Neural crest cell (in vitro differentiated cells): ENCODE measurements at regions not wholly inside any gene's neighbourhood (a gene's known extent, or its start where the extent isn't known, plus 50 kb on each side); places are given as distances from the start of the nearest gene placed in this dataset.

ENCODE experiments used
- DNase-seq: peaks from one replicate; pipeline ENCODE4 v3.0.0; 2021; ENCODE audit warnings: low read depth, mixed read lengths, low spot score
- H3K27ac Mint-ChIP-seq: one replicate; pipeline ENCODE4 v1.8.0; 2021; ENCODE audit warnings: mild to moderate bottlenecking, mixed read lengths; ENCODE audit not compliant: unreplicated experiment
- H3K27me3 Mint-ChIP-seq: 2 replicates; pipeline ENCODE4 v1.8.0; 2021; ENCODE audit warnings: low read depth, mild to moderate bottlenecking, mixed read lengths
- H3K36me3 Mint-ChIP-seq: 2 replicates; pipeline ENCODE4 v1.8.0; 2021; ENCODE audit warnings: low read depth, mild to moderate bottlenecking, mixed read lengths
- H3K4me1 Mint-ChIP-seq: 2 replicates; pipeline ENCODE4 v1.8.0; 2021; ENCODE audit warnings: mixed read lengths
- H3K4me3 Mint-ChIP-seq: one replicate; pipeline ENCODE4 v1.8.0; 2021; ENCODE audit warnings: mild to moderate bottlenecking, mixed read lengths
- H3K9me3 Mint-ChIP-seq: 2 replicates; pipeline ENCODE4 v1.8.0; 2021; ENCODE audit warnings: mixed read lengths
- TF ChIP-seq, protein P1 (sequence below): fragments of 200-600 bp; sonication (generic); conservative IDR thresholded peaks from 2 replicates; pipeline ENCODE4 v1.5.0; 2021; ENCODE audit warnings: antibody characterized with exemption, mild to moderate bottlenecking

DNA sequence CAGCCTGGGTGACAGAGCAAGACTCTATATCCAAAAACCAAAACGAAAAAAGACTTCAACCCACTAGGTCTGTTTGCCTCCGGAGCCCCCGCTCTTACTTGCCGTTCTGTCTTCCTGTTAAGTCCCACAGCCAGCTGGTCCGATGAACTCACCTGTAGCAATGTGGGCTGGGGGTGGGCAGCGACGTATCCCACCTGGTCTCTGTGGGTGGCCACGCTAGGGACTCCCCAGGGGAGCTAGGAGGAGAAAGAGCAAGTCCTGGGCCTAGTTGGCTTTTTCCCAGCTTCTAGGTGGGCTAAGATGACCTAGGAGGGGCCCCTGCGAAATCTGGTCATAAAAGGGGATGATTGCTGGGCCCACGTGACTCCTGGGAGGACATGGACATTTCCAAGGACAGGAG, 166.0 kb upstream of the KCNG1 start:
- no peak overlapping the region for H3K4me3 Mint-ChIP-seq
- H3K9me3 Mint-ChIP-seq = no peaks in the 10 kb centered on the region
- no peak for DNase-seq
- H3K27ac Mint-ChIP-seq = no peak overlapping the region
- TF ChIP-seq, protein P1, sequence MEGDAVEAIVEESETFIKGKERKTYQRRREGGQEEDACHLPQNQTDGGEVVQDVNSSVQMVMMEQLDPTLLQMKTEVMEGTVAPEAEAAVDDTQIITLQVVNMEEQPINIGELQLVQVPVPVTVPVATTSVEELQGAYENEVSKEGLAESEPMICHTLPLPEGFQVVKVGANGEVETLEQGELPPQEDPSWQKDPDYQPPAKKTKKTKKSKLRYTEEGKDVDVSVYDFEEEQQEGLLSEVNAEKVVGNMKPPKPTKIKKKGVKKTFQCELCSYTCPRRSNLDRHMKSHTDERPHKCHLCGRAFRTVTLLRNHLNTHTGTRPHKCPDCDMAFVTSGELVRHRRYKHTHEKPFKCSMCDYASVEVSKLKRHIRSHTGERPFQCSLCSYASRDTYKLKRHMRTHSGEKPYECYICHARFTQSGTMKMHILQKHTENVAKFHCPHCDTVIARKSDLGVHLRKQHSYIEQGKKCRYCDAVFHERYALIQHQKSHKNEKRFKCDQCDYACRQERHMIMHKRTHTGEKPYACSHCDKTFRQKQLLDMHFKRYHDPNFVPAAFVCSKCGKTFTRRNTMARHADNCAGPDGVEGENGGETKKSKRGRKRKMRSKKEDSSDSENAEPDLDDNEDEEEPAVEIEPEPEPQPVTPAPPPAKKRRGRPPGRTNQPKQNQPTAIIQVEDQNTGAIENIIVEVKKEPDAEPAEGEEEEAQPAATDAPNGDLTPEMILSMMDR = no peak
- H3K27me3 Mint-ChIP-seq = no peaks in the 10 kb centered on the region
- no peaks in the 10 kb centered on the region for H3K36me3 Mint-ChIP-seq
- H3K4me1 Mint-ChIP-seq = no peaks in the 10 kb centered on the region

DNA sequence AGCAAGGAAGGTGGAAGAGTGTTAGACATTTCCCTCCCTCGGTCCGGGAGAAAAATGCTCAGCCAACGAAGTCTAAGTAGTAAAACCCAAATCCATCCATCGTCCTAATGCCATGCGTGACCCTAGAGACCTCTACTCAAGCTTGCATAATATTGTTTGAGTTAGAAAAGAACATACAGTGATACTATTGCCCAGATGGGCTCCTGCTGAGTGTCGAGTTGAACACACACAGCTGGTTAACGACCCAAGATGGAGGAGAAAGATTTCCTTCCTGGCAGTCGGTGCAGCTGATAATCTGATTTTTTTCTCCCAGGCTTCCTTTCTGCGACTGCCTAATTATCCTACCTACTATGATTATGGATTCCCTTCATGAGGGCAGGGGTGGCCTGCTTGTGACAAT, 164.4 kb upstream of the KCNG1 start:
- no peaks in the 10 kb centered on the region for H3K9me3 Mint-ChIP-seq
- no peaks in the 10 kb centered on the region for H3K36me3 Mint-ChIP-seq
- TF ChIP-seq, protein P1 = no peak
- peaks cover 16% of the 10 kb centered on the region for H3K4me1 Mint-ChIP-seq
- H3K27ac Mint-ChIP-seq = peak overlapping the region; percentile 38
- H3K27me3 Mint-ChIP-seq = no peaks in the 10 kb centered on the region
- H3K4me3 Mint-ChIP-seq = no peak overlapping the region
- DNase-seq = no peak

DNA sequence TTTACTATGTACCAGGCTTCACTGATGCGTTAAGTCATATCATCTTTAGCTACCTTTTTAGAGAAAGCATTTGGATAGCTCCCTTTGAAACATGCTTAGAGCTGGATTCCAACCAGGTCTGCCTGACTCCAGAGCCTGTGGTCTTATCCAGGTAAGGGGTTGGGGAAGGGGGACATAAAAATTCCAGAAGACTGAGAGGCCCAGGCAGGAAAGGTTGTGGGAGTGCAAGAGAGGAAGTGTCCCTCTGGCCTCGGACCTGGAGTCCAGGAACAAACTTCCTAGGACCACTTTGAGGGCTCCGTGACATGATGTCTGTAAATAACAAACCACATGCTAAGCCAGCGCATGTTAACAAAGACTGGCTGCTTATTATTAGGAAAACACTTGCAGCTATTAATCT, 163.0 kb upstream of the KCNG1 start:
- H3K27me3 Mint-ChIP-seq = no peaks in the 10 kb centered on the region
- peaks cover 16% of the 10 kb centered on the region for H3K4me1 Mint-ChIP-seq
- H3K9me3 Mint-ChIP-seq = no peaks in the 10 kb centered on the region
- no peak overlapping the region for H3K27ac Mint-ChIP-seq
- no peak overlapping the region for H3K4me3 Mint-ChIP-seq
- H3K36me3 Mint-ChIP-seq = no peaks in the 10 kb centered on the region
- DNase-seq = no peak
- TF ChIP-seq, protein P1 = no peak

DNA sequence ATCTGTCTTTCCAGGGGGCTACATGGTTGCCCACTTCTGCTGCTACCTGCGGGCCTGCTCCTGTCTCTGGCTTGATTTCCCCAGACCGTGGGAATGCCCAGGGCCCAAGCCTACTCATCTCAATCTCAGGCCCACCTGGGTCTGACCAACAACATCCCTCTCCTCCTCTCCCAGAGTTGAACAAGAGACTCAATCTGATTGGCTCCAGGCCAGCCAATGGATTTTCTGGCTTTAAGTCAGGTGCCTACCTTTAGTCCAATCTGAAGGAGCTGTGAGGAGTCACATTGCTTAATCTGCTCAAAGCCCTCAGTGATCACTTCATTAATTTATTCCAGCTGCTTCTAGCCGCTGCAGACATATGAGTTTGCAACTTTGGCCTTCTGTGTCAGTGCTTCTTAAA, 162.4 kb upstream of the KCNG1 start:
- H3K4me1 Mint-ChIP-seq = peaks cover 16% of the 10 kb centered on the region
- DNase-seq = no peak
- no peaks in the 10 kb centered on the region for H3K27me3 Mint-ChIP-seq
- no peak overlapping the region for H3K4me3 Mint-ChIP-seq
- H3K27ac Mint-ChIP-seq = no peak overlapping the region
- H3K36me3 Mint-ChIP-seq = no peaks in the 10 kb centered on the region
- no peaks in the 10 kb centered on the region for H3K9me3 Mint-ChIP-seq
- TF ChIP-seq, protein P1 = no peak

DNA sequence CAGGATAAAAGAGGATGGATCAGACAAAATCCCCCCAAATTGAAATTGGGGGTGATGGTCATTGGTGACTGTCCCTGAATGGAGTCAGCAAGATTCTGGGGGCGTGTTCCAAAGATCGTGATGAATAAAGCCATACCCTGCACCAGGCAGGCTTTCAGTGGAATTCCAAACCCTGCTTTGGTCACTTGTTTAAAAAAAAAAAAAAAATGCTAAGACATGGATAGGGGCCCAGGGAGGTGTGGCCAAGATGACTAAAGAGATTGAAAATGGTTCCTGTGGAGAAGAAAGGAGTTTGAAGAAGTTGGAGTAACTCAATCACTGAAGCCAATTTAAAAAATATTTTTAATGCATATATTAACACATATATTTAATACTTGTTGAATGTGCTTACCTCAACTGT, 161.4 kb upstream of the KCNG1 start:
- Mint-ChIP-seq H3K27me3 (no peaks in the 10 kb centered on the region), H3K4me1 (peaks cover 16% of the 10 kb centered on the region), H3K4me3 (no peak overlapping the region), H3K9me3 (no peaks in the 10 kb centered on the region), H3K27ac (no peak overlapping the region), H3K36me3 (no peaks in the 10 kb centered on the region)
- TF ChIP-seq, protein P1 = no peak
- DNase-seq = no peak

DNA sequence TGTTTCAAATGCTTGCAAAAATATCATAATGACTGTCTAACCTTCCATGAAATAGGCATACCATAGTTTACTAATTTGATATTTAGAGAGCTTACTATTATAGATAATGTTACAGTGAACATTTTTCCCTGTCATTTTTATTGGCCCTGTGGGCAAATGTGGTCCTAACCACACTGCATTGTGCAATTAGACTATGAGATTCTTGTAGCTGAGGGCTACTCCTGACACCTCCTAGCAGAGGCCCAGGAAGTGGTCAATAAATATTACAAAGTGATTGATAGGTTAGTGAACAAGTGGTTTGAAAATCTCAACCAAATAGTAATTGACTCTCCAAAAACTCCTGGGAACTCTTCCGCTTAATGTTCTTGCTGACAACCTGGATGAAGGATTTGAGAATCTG, 160.5 kb upstream of the KCNG1 start:
- Mint-ChIP-seq H3K4me3 (no peak overlapping the region), H3K36me3 (no peaks in the 10 kb centered on the region), H3K4me1 (peaks cover 16% of the 10 kb centered on the region), H3K27me3 (no peaks in the 10 kb centered on the region), H3K9me3 (no peaks in the 10 kb centered on the region), H3K27ac (no peak overlapping the region)
- DNase-seq = no peak
- TF ChIP-seq, protein P1 = no peak
